Sciatic nerve (tissue), 2 donors: ENCODE measurements at regions not wholly inside any gene's neighbourhood (a gene's known extent, or its start where the extent isn't known, plus 50 kb on each side); places are given as distances from the start of the nearest gene placed in this dataset.

Source experiments
- ATAC-seq: fragments of 200-7000 bp; cut with Tn5 transposase; one replicate; pipeline ENCODE4 v1.9.1; 2020; ENCODE audit warnings: mild to moderate bottlenecking, moderate library complexity
- DNase-seq: peaks from one replicate; pipeline ENCODE4 v3.0.0-alpha.2; 2020; ENCODE audit warnings: low spot score
- intact Hi-C: fragments of 100-400 bp; cut with DNase I; formaldehyde crosslinking; loops from one replicate; pipeline ENCODE4 v1.14.2; 2022
- donor health status: DM: no; HTN: no; CAD: no.
- donor health status: DM: no; HTN: no; CAD: no.

DNA sequence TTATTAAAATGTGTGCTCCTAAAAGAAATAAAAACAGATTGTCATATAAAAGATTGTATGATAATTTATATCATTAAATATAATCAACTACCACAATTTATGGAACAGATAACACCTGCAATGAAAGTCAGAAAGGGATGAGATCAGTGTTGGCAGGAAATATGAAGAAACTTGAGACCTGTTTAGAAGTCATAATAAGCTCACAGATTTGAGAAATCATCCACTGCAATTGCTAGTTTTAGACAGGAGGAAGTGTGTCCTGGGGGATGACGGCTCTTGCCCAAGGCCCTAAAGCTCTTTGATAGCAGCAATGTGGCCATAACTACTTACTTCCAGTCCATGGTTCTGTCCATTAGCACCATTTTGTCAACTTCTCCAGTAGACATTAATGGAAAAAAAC lies 122.8 kb upstream of the SOX5 start:
- intact Hi-C loops, result no loop called here
- no peak for ATAC-seq
- DNase-seq, result no peak

- intact Hi-C loops, result no loop called here
- DNase-seq, result no peak
- ATAC-seq, result no peak
Measured at GRCh38 chr12:24071842-24072241, 122.4 kb upstream of the SOX5 start.

GRCh38 chr12:24069532-24070395 lies 120.3 kb upstream of the SOX5 start:
- intact Hi-C loops, result no loop called here
- ATAC-seq (peak; percentile 93), DNase-seq (no peak)

GRCh38 chr12:24066865-24067264 lies 117.4 kb upstream of the SOX5 start:
- DNase-seq (no peak), ATAC-seq (peak; percentile 17)
- intact Hi-C loops, result no loop called here

GRCh38 chr12:24066097-24066496 lies 116.6 kb upstream of the SOX5 start:
- intact Hi-C loops, result no loop called here
- no peak for DNase-seq
- no peak for ATAC-seq

DNA sequence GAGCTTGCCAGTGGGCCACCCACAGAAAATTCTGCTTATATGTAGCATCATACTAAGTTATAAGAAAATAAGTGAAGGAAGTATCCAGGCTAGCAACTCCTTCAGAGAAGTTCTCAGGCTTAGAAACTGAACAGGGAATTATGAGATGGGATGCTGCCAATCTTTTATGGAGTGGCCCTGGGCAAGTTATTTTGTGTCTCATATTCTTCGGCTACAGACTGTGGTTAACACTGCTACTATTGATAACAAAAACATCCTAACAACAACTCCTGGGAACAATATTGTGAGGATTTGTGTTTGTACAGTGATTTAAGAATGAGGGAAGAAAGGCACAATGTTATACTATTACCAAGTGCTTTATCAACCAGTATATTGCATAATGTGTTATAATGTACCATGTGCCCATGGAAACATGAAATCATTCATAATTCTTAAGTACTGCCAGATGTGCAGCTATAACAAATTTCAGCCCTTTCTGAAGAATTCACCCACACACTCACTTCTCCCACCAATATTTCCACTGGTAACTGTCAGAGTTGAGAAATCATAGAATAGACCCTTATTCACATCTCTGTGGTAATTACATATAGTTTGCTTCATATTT lies 113.3 kb upstream of the SOX5 start:
- ATAC-seq, result peak; percentile 78
- DNase-seq, result no peak
- intact Hi-C loops, result no loop called here

DNA sequence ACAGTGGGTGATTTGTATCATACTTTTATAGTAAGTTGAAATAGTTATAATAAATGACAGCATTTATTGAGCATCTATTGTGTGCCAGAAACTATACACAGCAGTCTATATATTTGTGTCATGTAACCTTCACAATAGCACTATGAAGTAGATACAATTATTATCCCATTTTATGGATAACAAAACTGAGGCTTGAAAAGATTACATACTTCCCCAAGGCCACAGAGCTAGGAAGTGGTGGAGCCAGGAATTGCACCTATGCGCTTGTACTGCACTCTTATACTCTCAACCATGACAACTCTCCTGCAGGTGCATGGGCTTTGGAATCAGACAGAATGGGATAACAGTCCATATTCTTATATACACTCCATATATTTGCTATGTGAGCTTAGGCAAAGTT lies 110.6 kb upstream of the SOX5 start:
- DNase-seq, result no peak
- ATAC-seq, result no peak
- intact Hi-C loops, result no loop called here

DNA sequence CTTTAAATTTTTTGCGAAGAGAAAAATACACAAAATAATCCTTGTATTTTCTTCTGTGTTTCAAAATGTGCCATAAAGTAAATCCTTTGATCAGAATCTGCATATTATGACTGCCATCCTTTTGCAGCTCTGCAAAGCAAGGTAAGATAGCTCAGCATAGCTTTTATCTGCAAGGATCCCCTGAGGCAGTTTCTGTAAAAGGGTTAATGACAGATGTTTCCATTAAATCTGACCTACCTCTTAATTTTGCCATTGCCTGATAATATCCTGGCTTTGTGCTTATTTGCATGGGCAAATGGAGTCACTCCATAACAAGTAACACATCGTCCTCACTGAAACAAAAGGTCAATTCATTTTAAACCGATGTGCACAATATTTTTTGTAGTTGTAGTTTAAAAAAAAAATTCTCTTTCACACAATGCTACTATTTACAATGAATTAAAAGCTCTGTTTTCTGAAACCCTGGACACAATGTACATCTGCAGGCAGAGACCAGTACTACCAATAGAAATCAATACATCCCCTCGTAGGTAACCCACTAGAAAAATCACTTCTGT lies 108.5 kb upstream of the SOX5 start:
- no peak for ATAC-seq
- DNase-seq, result no peak
- intact Hi-C loops, result no loop called here

- no peak for ATAC-seq
- no peak for DNase-seq
- intact Hi-C loops, result no loop called here
Measured at GRCh38 chr12:24055747-24056146, 106.3 kb upstream of the SOX5 start.

DNA sequence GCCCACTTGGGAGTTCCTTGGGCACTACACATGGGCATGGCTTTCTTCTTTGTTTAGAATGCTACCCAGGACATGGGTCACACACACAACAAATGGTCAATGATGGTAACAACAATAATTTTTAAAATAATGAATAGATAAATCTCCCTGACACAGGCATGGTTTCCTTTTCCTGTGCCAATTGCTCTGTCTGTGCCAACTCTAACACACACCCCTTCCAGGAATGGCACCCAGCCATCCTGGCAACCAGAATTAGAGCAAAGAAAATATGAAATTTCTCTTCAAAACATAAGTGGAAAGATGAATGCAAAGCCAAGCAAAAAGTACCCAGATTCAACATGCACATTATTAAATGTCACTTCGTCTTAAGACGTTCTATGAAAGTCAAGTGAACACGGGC lies 104.9 kb upstream of the SOX5 start:
- no peak for ATAC-seq
- DNase-seq, result no peak
- intact Hi-C loops, result no loop called here

DNA sequence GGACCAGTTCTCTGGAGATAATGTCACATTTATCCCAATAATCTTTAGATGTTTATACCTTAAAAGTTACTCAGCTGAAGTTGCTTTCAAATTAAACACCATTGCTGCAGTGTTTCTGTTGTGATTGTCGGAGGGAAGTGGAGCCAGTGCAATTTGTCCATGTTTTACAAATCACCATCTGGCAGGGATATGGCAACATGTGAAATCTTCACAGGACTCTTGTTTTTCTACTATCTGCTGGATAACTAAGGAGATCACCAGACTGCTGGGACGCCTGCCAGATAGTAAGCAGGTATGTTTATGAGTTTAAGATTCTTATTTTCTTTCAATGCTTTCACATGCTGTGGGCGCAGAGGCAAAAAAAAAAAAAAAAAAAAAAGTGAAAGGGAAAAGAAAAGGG lies 100.3 kb upstream of the SOX5 start:
- intact Hi-C loops, result no loop called here
- DNase-seq, result no peak
- no peak for ATAC-seq

DNA sequence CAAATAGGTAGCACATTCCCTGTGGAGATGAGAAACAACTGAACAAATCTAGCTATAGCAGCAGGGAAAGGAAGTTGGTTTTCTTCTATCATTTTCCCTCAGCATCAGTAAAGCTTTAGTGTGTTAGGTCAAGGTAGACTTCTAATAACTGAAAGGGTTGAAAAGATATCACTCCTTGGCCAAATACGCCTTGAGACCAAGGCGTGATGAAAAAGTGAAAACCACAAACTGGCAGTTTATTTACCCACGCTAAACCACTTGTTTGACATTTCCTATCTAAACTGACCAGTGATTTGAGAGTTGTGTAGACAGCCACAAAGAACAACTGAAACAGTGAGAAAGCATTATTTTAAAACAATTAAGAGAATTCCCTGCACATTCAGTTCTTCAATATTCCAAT lies 99.6 kb upstream of the SOX5 start:
- DNase-seq, result no peak
- intact Hi-C loops, result no loop called here
- ATAC-seq, result no peak

DNA sequence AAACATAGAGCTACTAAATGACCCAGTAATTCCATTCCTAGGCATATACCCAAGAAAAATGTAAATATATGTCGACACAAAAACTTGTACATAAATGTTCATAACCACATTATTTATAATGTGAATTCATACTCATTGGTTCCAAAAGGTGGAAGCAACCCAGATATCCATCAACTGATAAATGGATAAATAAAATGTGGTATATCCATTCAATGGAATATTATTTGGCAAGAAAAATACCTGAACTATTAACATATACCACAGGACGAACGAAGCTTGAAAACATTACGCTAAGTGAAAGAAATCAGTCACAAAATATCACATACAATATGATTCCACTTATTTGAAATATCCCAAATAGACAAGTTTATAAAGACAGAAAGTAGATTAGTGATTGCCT lies 99.0 kb upstream of the SOX5 start:
- no peak for DNase-seq
- intact Hi-C loops, result no loop called here
- no peak for ATAC-seq

DNA sequence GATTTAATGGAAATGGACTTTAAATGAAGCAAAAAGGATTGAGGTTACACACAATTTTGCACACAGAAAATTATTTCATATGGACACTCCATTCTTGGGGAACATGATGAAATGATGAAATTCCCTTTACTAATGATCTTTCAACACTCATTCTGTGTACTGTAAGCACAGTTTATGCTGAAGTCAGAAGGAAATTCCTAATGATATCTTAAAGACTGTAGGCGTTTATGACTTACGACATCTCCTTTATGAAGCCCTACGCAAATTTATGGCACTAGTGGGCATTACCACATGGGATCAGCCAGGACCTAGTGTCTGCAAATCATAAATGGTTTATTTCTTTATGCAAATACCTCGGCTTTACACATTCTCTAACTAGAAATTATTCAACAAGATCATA lies 97.9 kb upstream of the SOX5 start:
- DNase-seq (no peak), ATAC-seq (no peak)
- intact Hi-C loops, result no loop called here

DNA sequence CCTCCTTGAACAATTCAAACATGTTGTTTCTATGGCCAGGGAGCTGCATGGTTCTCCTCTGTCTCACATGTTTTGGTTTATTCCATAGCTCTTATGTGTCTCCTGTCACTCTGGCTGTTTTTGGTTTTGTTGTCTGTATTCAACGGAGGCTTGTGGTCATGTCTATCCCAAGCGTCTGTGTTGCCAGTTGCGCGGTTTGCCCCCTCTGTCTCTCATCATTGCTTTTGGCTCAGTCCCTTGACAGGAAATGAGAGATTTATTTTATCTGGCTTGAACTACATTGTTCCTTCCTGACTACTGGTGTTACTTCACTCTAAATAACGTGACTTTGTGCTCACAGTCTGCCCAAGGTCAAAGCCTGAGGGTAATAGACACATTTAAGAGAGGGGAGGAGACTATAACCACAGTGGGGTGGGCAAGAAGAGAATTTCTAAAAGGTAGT lies 96.4 kb upstream of the SOX5 start:
- ATAC-seq (peak; percentile 88), DNase-seq (no peak)
- intact Hi-C loops, result no loop called here

GRCh38 chr12:24044941-24045703 lies 95.7 kb upstream of the SOX5 start:
- ATAC-seq, result peak; percentile 29
- DNase-seq, result no peak
- intact Hi-C loops, result no loop called here

DNA sequence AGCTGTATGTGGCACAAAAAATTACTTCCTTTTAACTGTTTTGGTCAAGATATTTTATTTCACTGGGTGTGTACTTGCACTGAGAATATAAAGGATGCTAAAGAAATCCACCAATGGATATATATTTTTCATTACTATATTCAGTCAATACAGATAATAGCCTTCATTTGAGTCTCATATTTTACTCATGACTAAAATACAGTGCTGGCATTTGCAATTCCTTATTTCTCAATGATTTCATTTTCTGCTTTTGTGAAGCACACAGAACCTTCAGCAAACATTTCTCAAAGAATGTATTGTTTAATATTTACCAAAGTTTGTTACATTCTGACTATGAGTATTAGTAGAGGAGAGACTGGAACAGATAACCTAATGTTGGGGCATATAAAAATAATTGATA lies 93.2 kb upstream of the SOX5 start:
- intact Hi-C loops, result no loop called here
- DNase-seq (no peak), ATAC-seq (no peak)

GRCh38 chr12:24039113-24039525 lies 89.6 kb upstream of the SOX5 start:
- DNase-seq, result no peak
- peak; percentile 70 for ATAC-seq
- intact Hi-C loops, result no loop called here

DNA sequence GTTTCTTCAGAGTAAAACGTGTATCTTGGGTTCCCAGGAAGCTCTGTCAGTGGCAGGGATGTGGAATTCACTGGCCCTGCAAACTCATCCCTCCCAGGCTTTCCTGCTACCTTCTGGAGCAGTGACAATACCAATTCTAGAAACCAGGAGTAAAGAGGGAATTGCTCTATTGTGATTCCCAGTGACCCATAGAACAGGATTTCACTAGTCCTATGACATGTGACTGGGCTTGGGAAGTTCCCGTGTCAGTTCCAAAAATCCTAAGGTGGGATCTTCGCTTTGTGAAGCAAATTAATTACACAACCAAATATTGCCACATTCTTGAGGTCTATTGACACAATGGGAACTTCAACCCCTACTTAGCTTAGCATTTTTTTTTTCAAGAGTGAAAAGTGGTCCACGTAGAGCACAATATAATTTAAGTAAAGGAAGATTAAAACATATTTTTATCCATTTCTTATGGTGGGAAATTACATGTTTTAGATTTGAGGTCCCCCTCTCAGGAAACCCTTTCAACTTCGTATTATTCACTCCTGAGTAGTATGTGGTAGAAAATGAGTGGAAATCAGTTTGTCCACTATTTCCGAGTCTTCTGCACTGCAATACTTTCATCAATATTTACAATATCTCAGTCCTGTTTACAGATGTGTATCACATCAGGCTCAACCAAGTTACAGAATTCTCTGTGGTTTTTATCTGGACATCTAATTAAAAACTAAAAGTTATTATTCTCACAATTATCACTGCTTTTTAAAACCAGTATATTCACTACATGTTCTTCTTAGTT lies 88.9 kb upstream of the SOX5 start:
- intact Hi-C loops, result no loop called here
- no peak for DNase-seq
- ATAC-seq, result peak; percentile 33
